ENCODE measurements at regions not wholly inside any gene's neighbourhood (a gene's known extent, or its start where the extent isn't known, plus 50 kb on each side); places are given as distances from the start of the nearest gene placed in this dataset.

GRCh38 chr14:101087614-101088394 is 184.3 kb upstream of the RTL1 start:
- TF ChIP-seq POLR2AphosphoS5 (IDR thresholded peaks at IDR 0.05; ENCODE audit: insufficient read depth, low read depth, low read length) (no peak), FOS (IDR thresholded peaks at IDR 0.05; ENCODE audit: borderline replicate concordance, insufficient read depth, low read length) (no peak), EZH2 (IDR thresholded peaks at IDR 0.05; ENCODE audit: borderline replicate concordance, low read depth, low read length, severe bottlenecking) (no peak), CTCF (IDR thresholded peaks at IDR 0.05; ENCODE audit: extremely low read depth in 1 of 2, insufficient read depth in 1 of 2, low read depth in 1 of 2, low read length in 2 of 2) (no peak), POLR2A (IDR thresholded peaks at IDR 0.05; ENCODE audit: low read depth, low read length) (no peak), MAX (IDR thresholded peaks at IDR 0.05; ENCODE audit: insufficient read depth, insufficient read length) (no peak)

Data from endothelial cell of umbilical vein (primary cell).